Tibial artery (tissue), 4 donors: ENCODE measurements at regions not wholly inside any gene's neighbourhood (a gene's known extent, or its start where the extent isn't known, plus 50 kb on each side); places are given as distances from the start of the nearest gene placed in this dataset.
A peak's percentile ranks its signal among the peaks of the same experiment; 100 is the strongest.

ENCODE experiments used
- DNase-seq, 2 donors: peaks; one replicate each; pipeline ENCODE4 v3.0.0-alpha.2; 2019
- H3K27ac ChIP-seq, 2 donors: fragments of 200-600 bp; sonication (generic) in 1 of 2; 1 replicate in 1 of 2; 2 replicates in 1 of 2; pipeline ENCODE4 v1.5.1; 2018 to 2019; ENCODE audit warnings: mild to moderate bottlenecking in 1 of 2
- H3K27me3 ChIP-seq, 2 donors: fragments of 200-600 bp; sonication (generic) in 1 of 2; one replicate each; pipeline versions ENCODE4 v1.5.1 to v1.6.0; 2016 to 2019
- H3K36me3 ChIP-seq, 3 donors: fragments of 200-600 bp; sonication (generic) in 2 of 3; one replicate each; pipeline ENCODE4 v1.5.1; 2016 to 2019; ENCODE audit warnings: mild to moderate bottlenecking in 2 of 3
- H3K4me1 ChIP-seq, 4 donors: fragments of 200-600 bp; sonication (generic) in 2 of 4; 1 replicate in 3 of 4; 2 replicates in 1 of 4; pipeline ENCODE4 v1.5.1; 2016 to 2019
- H3K4me3 ChIP-seq, 2 donors: fragments of 200-600 bp; sonication (generic) in 1 of 2; 1 replicate in 1 of 2; 2 replicates in 1 of 2; pipeline ENCODE4 v1.5.1; 2018 to 2019; ENCODE audit warnings: mild to moderate bottlenecking in 2 of 2
- H3K9me3 ChIP-seq, 3 donors: fragments of 200-600 bp; sonication (generic) in 1 of 3; one replicate each; pipeline ENCODE4 v1.5.1; 2016 to 2019
- intact Hi-C: fragments of 100-400 bp; cut with DNase I; formaldehyde crosslinking; loops from one replicate; pipeline ENCODE4 v1.15.0; 2023; ENCODE audit warnings: low total_unique reads
- TF ChIP-seq, protein P1 (sequence below), 2 experiments: fragments of 200-600 bp in 1 of 2; fragments of 450-650 bp in 1 of 2; IDR thresholded peaks; one replicate each; pipeline ENCODE4 v1.5.1; 2017 to 2019; ENCODE audit warnings: antibody characterized with exemption in 2 of 2, mild to moderate bottlenecking in 1 of 2, moderate library complexity in 1 of 2

DNA sequence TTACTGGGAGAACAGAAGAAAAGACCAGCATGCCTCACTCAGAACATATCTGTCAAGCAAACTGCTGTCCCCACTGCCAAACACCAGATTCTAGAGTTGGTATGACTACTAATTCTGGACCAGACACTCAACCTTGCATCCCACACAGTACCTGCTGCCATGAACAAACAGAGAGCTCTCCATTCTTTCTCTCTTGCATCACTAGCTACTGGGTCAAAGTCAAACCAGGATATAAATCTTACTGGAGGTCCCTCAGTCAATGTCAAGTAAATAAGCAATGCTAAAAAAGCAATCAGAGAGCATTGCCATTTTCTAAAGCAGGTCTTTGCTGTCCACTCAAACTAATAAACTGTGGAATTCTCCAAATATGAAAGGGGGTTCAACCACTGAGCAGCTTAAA lies 452.4 kb upstream of the SEL1L start:
- Histone ChIP-seq H3K9me3 (no peaks in the 10 kb centered on the region), H3K4me3 (no peak overlapping the region), H3K36me3 (no peaks in the 10 kb centered on the region), H3K4me1 (peaks cover 0 to 4% (median 0%) of the 10 kb centered on the region in 4 donors), H3K27me3 (no peaks in the 10 kb centered on the region), H3K27ac (no peak overlapping the region)
- intact Hi-C loops: no loop called here
- TF ChIP-seq, protein P1, sequence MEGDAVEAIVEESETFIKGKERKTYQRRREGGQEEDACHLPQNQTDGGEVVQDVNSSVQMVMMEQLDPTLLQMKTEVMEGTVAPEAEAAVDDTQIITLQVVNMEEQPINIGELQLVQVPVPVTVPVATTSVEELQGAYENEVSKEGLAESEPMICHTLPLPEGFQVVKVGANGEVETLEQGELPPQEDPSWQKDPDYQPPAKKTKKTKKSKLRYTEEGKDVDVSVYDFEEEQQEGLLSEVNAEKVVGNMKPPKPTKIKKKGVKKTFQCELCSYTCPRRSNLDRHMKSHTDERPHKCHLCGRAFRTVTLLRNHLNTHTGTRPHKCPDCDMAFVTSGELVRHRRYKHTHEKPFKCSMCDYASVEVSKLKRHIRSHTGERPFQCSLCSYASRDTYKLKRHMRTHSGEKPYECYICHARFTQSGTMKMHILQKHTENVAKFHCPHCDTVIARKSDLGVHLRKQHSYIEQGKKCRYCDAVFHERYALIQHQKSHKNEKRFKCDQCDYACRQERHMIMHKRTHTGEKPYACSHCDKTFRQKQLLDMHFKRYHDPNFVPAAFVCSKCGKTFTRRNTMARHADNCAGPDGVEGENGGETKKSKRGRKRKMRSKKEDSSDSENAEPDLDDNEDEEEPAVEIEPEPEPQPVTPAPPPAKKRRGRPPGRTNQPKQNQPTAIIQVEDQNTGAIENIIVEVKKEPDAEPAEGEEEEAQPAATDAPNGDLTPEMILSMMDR (IDR thresholded peaks at IDR 0.05): no peak
- no peak for DNase-seq

DNA sequence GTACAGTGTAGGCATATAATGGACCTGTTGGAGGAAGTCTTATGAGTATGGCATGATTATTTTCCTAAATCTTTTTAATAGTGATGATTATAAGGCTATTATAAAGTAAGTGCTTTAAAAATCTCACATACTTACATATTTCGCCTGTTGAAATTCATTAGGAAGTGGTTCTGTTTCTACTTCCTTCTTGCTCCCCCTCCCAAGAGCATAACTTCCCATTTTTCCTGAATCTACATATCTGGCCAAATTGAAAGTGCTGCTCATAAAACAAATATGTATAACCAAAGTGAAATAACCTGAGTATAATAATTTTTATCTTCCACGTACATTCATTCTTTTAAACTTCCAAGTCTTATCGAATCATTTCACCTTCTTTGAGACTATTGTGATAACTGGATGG lies 455.6 kb upstream of the SEL1L start:
- no peaks in the 10 kb centered on the region for H3K4me1 ChIP-seq
- H3K27me3 ChIP-seq: no peaks in the 10 kb centered on the region
- intact Hi-C loops: no loop called here
- H3K36me3 ChIP-seq: no peaks in the 10 kb centered on the region
- DNase-seq: no peak
- no peak overlapping the region for H3K27ac ChIP-seq
- no peak overlapping the region for H3K4me3 ChIP-seq
- no peaks in the 10 kb centered on the region for H3K9me3 ChIP-seq
- TF ChIP-seq, protein P1 (IDR thresholded peaks at IDR 0.05): no peak

DNA sequence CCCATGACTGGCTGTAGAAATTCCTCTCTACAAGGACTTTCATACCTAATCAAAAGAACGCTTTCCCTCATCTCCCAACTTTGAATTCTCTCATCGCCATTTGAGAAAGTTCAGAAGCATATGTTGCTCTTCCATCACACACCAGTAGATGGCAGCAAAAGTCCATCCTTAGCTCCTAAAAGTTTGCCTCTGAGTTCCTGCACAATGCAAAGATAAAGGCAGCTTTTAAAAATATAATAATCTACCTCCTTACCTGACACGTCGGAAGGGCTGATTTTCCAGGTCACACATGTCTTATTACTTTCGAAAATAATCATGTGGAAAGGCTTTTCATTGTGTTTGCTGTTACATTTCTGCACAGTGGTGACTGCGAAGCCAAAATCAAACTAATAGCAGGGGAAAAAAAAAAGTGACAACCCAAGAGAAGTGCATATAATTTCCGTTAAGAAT lies 456.7 kb upstream of the SEL1L start:
- intact Hi-C loops: no loop called here
- H3K4me1 ChIP-seq: no peaks in the 10 kb centered on the region
- no peak overlapping the region for H3K27ac ChIP-seq
- no peaks in the 10 kb centered on the region for H3K27me3 ChIP-seq
- no peaks in the 10 kb centered on the region for H3K36me3 ChIP-seq
- DNase-seq: no peak
- no peak overlapping the region for H3K4me3 ChIP-seq
- TF ChIP-seq, protein P1 (IDR thresholded peaks at IDR 0.05): peak; percentile 82 to 91
- no peaks in the 10 kb centered on the region for H3K9me3 ChIP-seq

DNA sequence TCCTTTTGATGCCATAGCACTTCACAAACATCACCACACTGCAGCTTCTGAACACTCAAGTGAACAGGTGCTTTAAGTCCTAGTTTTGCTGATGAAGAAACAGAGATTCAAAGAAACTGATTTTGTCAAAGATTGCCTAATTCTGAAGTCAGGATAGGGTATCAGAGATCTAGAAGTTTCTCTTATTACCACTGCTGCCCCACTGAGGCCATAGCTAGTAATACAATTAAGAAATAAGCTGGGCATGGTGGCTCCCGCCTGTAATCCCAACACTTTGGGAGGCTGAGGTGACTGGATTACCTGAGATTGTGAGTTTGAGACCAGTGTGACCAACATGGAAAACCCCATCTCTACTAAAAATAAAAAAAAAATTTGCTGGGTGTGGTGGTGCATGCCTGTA lies 458.3 kb upstream of the SEL1L start:
- H3K4me3 ChIP-seq: no peak overlapping the region
- H3K27ac ChIP-seq: no peak overlapping the region
- TF ChIP-seq, protein P1 (IDR thresholded peaks at IDR 0.05): no peak
- intact Hi-C loops: no loop called here
- DNase-seq: no peak
- H3K4me1 ChIP-seq: peaks cover 0 to 14% (median 0%) of the 10 kb centered on the region in 4 donors
- H3K36me3 ChIP-seq: no peaks in the 10 kb centered on the region
- no peaks in the 10 kb centered on the region for H3K27me3 ChIP-seq
- no peaks in the 10 kb centered on the region for H3K9me3 ChIP-seq

DNA sequence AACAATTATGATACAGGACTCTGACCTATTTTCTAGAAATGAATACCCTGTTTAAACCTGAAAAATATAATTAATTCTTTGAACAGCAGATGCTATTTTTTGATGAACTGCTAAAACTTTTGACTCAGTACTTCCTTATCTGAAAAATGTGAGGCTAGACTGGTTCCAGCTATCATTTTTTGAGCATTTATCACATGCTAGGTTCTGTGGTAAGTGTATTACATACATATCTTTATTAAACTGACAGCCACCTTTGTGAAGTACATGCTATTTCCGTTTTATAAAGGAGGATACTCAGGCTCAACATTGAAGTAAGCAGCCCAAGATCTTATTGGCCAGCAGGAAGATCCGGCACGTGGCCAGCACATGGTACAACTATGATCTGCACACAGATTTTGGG lies 459.8 kb upstream of the SEL1L start:
- intact Hi-C loops: no loop called here
- no peak overlapping the region for H3K4me3 ChIP-seq
- no peak overlapping the region for H3K27ac ChIP-seq
- DNase-seq: no peak
- H3K9me3 ChIP-seq: no peaks in the 10 kb centered on the region
- TF ChIP-seq, protein P1 (IDR thresholded peaks at IDR 0.05): no peak
- no peaks in the 10 kb centered on the region for H3K27me3 ChIP-seq
- no peaks in the 10 kb centered on the region for H3K36me3 ChIP-seq
- H3K4me1 ChIP-seq: peaks cover 0 to 23% (median 0%) of the 10 kb centered on the region in 4 donors

DNA sequence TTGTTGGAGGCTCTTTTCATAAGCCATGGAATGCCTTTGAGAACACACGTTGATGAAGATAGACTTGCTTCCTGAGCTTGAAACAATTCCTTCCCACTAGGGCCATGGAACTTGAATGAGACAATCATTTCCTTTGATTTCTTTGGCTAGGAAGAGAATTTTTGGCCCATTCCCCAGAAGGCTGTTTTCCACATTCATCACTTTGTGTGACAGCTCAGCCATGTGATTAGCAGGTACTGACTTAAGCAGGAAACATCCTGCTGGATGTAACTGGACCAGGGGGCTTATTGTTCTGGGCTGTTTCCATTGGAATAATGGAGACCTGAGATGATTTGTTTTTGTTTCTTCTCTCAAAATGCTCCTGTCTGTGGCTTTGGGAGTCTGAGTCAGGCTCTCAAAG lies 469.8 kb upstream of the SEL1L start:
- Histone ChIP-seq H3K36me3 (no peaks in the 10 kb centered on the region), H3K4me1 (peaks cover 0 to 17% (median 3%) of the 10 kb centered on the region in 4 donors), H3K27ac (no peak overlapping the region), H3K4me3 (no peak overlapping the region), H3K27me3 (no peaks in the 10 kb centered on the region), H3K9me3 (no peaks in the 10 kb centered on the region)
- TF ChIP-seq, protein P1 (IDR thresholded peaks at IDR 0.05): no peak
- DNase-seq: no peak
- intact Hi-C loops: no loop called here
